Hindlimb muscle (tissue), 1 donor: ENCODE measurements at regions not wholly inside any gene's neighbourhood (a gene's known extent, or its start where the extent isn't known, plus 50 kb on each side); places are given as distances from the start of the nearest gene placed in this dataset.

ENCODE experiments used
- DNase-seq: peaks from one replicate; pipeline ENCODE4 v3.0.0-alpha.2; 2013

DNA sequence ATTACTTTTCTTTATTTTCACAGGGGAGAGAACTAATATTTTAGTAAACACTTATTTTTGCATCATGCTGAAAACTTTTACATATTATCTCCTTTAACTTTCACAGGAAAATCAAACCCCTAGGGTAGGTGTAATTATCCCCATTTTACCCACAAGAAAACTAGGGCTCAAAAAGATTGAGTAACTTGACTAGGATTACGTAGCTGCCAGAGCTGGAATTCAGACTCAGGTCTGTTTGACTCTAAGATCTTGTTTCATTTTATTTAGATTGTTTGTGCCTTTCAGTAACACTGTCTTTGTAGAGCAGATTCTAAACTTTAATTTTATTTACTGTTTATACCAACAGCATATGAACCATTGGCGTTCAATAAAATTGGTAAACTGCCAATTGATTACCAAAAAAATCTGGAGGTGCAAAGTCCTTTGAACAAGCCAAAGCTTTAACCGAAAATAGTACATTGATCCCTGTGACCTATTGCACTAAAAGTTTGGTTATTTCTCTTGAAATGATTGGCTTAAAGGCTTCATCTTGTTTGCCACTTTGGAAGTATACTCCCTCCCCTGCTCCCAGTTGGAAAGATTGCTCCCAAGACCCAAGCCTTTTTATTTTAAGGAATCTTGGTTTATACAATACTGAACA lies 71.0 kb upstream of the WDR26 start:
- DNase-seq: no peak

DNA sequence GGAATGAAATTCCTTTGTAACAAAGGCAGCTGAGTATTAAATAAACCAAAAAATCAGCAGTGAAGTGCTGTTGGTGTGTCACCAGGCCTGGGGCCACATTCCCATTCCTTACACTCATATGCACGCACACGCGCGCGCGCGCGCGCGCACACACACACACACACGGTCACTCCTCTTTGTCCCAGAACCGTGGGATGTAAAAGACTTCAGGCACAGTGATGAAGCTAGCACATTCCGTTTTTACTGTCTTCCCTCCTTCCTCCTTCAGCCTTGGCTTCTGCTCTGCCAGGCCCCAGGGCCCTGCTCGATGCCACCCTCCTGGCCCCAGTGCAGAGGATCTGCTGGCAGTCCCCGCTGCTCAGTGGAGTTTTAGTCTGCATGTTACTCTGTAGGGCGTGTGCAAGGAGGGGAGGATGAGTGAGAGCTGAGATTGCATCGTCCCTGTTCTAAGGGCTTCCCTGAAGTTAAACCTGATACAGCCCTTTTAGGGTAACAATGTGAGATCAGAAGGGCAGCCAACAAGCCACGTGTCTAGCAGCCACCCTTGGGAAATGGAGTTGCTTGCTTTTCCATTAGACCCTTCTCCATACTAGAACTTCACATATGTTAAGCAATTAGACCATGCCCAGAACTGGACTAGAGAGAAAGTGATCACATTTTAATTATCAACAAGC lies 71.7 kb upstream of the WDR26 start:
- DNase-seq: no peak

DNA sequence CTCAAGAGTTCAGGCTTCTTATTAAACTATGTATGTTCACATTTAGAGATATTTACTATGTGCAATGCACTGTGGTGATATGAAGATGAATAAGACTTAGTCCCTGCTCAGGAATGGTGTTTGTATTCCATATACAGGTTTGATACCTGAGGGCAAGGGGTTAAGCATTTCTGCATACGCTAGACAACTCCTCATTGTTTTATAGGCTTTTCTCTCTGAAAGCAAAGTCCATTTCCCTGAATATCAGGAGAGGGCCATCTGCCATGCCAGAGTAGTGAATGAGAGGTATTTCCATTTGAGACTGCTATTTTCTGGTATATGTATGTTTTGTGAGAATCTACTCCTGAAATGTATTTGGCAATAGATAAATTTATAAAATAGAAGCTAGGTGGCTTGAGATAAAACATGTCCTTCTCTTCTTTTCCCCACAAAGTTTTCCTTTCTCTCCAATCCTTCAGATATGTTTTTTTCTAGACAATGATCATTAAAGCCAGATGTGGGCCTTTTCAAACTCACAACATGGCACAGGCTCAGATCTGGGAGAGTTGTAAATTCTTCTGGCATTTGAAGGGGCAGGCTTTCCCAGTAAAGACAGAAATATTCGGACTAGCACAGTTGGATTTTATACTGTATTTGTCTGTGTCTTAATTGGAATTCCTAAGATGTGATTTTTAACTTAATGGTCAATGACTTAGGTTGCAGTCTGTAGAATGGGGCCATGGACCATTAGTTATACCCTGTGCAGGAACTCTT lies 73.3 kb upstream of the WDR26 start:
- no peak for DNase-seq

DNA sequence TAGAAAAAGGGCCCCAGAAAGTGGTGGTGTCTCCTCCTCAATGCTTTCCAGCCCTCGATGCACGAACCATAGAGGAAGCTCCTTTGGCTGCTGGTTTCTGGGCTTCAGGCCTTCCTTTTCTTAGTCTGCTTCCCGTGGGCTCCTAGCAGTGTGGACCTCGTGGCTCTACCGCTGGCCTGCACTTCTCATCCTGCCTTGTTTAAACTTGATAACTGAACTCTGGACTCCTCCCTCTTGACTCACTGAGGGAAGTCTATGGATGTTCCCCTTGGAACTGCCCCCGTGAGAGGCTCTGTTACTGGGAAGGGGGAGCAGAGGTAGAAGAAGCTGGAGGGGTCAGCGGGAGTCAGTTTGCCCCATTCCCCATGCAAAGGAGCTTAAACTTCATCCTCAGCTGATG lies 75.3 kb upstream of the WDR26 start:
- no peak for DNase-seq

DNA sequence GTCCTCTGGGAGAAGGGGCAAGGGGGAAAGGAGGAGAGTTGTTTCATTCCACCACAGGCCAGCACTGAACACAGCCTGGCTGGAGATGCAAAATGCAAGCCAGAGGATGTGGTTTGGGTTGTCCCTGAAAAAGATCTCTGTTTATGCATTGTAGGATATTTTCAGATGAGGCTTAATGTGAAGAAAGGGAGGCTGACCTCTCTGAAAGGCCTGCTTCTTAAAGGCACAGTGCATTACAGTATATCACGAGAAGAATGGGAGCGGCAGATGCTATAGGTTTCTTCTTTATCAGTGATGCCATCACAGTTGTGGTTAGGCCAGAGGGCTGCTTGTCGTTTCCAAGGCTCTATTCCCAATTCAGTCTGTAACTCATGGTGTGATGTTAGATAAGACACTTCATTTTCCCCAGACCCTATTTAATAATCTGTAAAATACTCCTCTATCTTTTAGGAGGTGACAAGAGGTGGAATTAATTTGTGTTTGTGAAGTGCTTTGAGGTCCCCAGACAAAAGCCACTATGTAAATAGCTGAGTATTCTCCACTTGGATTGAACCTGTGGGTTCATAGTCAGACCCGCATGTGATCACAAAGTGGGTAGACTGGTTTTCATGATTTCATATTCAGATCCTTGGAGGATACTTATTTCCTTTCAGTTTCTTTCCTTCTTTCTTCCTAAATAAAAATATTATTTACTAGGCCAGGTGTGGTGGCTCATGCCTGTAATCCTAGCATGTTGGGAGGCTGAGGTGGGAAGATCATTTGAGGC lies 76.5 kb upstream of the WDR26 start:
- no peak for DNase-seq

DNA sequence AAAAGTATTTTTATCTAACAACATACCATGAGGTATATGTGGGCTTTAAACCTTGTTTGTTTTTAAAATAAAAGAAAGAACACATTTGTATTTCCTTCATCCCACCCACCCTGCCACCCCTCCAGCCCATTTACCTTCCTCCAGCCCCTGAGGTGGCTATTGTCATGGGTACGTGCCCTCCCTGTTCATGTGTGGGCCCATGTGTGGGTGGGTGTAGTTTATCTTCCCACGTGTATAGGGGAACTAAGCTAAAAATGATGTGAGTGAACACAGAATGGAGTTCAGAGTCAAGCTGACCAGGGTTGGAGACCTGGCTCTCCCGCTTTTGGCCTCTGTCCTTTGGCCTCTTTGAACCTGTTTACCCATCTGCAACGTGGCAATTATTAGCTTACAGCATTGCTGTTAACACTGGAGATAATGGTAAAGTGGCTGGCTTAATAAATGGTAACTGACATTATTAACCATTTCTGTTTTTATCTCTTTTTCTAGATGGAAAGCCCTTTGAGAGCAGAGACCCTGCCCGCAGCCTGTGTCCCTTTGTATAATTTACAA lies 78.1 kb upstream of the WDR26 start:
- DNase-seq: no peak

DNA sequence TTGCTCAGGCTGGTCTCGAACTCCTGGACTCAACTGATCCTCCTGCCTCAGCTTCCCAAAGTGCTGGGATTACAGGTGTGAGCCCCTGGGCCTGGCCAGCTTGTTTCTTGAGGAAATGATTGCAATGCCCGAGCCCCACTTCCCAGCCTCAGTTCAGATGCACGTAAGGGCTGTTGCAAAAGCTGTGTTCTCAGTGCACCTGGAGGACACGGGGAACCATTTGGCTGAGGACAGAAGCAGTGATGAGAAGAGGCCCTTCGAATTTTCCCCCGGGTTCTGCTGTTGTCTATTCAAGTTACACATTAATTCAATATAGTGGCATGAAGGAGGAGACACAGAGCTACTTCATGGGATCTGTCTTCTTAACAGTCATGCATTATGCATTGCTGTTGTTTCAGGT lies 78.8 kb upstream of the WDR26 start:
- DNase-seq: no peak

DNA sequence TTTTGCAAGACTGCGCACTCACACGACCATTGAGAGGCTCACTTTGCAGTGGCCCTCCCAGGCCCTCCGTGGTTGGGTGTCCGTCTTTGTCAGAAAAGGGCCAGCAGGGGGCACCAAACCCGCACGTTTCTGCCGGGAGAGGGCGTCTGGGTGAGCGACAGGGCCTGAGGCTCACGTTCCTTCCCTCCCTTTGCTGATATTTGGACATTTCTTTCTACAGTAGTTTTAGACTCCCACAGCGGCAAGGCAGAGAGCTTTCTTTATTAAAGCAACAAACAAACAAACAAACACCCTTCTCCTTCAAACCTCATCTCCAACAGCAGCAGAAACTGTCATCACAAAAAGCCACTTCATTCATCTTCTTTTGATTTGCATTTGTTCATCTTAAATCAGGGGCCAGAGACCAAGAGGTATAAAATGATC lies 79.2 kb upstream of the WDR26 start:
- DNase-seq: peak; percentile 76

DNA sequence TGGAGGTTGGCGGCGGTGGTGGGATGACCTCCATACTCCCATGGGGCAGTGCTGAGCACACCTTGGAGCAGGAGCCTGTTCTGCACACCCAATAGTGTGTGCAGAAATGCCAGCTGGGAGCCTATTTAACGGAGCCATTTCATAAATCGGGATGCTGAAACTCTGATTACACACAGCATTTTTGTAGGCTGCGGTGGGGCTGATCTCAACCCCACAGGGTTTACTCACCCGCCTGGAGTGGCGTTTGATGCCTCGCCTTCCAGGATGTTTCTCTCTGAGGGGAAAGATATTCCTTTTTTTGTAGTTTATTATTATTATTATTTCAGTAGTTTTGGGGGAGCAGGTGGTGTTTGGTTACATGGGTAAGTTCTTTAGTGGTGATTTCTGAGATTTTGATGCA lies 82.6 kb upstream of the WDR26 start:
- no peak for DNase-seq

DNA sequence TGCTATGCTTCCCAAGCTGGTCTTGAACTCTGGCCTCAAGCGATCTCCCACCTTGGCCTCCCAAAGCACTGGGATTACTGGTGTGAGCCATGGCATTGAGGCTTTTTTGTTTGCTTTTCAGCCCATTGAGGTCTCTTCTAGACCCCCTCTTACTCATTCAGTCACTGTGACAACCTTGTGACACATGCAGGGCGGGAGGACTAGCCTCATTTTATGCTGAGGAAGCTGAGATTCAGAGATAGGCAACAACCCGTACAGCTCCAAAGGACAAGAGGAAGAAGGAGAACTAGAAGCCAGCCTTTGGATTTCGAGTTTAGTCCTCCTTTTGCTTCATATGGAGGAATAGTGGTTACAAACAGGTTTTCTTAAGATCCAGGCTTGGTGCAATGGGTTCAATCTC lies 83.9 kb upstream of the WDR26 start:
- no peak for DNase-seq

DNA sequence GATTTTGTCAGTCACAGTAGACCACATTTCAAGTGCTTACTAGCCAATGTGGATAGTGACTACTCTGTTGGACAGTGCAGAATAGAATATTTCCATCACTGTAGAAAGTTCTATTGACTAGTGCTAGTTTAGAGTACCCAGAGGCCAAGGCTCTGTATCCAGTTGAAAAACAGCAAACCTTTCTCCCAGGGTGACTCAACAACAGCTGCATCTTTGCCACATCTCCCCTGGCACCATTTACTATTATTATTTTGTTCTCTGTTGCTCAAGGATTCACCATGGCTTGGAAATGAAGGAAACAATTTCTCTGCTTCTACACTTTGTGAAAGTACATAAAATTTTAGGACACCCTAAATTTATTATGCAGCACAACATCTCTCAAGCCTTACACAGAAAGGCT lies 85.3 kb upstream of the WDR26 start:
- no peak for DNase-seq

DNA sequence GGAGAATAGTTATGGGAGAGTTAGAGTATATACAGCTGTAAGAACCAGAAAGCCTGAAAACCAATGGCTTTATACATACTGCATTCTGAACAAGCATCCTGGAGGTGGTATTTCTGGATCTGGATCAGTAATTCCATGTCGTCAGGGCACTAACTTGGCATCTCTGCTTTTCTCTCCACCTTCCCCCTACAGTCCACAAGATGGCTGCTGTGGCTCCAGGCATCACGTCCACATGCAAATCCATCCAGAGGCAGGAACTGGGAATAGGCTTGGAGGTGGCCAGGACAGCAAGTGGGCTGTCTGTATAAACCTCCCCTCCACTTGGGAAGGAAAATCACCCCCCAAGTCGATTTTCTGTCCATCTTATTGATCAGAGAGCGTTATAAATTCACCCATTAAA lies 86.2 kb upstream of the WDR26 start:
- DNase-seq: no peak

DNA sequence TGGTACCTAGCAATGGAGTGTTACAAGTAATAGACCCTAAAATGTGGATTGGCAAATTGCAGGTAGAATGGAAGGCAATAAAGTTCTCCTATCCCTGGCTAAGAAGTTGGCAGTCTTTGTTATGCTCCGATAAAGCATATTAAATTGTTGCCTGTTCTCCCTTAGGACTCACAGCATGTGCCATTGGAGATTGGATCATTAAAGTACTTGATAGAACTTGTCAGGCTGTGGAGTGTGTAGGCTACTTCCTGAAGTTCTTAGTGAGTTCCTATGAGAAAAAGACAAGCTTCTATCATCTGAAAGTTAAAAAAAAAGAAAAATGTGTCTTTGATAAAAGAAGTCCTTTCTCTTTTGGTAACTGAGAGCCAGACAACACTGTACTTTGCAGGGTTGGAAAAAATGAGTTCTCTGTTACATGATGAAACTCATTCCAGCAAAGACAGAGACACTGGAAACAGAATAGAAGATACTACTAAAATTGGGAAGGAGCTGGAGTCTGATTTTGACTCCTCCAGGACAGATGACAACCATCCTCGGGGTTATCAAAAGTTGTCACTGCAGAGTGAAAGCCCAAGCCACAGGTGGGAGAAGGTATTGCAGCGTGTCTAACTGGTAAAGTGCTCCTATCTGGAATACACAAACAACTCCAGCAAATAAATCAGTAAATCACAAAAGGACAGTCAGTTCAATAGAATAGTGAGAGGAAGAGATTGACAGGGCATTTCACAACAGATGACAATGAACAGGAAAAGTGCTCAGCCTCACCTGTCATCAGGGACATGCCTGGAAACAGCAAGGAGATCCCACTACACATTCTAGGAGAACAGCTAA lies 87.5 kb upstream of the WDR26 start:
- DNase-seq: no peak

DNA sequence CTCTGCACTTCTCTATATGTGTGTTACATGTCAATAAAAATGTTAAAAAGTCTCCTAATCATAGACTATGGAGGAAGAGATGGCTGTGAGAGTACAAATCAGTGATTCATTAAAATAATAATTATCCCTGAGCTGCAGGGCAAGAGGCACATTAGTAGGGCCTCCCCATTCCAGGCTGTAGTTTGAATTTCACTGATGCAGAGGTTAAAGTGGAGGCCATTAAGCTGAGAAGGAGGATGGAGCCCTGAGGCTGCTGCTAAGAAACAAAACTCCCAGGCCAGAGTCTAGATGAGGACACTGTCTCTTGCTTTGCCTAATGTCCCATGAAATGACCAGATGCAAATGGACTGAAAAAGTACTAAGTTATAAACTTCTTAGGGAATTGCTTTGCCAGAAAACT lies 89.1 kb upstream of the WDR26 start:
- no peak for DNase-seq

DNA sequence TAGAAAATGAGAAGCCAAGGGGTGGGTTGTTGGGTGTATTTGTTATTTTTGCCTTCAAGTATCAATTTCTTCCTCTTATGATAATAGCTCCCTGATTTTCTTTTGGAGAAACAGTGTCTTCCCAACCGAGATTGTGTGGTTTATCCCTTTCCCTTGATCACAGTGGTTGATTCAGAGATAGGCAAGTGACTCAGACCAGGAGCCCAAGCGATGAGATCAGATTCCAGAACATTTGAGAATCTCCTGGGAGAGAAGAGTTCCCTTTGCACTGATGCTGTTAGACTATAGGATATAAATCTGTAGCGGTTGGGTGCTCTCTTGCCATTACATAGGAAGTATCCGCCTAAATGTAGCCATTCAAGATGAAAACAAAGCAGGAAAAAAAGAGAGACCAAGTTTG lies 90.1 kb upstream of the WDR26 start:
- no peak for DNase-seq

DNA sequence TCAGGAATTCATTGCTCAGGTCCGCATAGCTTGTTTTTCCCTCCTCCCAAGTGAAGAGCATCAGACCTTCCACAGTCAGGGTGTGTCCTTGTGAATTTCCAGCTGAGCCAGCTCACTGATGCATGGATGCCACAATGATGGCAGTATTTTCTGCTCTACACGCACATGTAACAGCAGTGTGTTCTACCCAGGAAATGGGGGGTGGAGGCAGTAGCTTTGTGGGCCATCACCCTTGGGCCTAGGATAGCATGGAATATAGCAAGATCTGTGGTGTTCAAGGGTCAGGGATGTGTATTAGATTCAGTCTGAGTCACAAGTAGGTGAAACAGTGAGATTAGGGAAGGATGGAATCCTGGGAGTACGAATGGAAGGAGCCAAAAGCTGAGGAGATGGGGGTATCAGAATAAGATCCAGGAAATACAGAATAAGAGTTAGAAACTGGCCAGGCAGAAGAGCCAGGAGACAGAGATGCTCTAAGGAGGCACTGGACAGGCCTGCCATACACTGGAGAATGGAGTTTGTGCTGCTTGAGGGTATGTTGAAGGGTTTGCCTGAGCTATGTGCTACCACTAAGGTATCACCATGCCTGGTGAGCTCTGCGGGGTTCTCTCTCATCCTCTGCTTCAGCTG lies 90.6 kb upstream of the CNIH3 start:
- no peak for DNase-seq

DNA sequence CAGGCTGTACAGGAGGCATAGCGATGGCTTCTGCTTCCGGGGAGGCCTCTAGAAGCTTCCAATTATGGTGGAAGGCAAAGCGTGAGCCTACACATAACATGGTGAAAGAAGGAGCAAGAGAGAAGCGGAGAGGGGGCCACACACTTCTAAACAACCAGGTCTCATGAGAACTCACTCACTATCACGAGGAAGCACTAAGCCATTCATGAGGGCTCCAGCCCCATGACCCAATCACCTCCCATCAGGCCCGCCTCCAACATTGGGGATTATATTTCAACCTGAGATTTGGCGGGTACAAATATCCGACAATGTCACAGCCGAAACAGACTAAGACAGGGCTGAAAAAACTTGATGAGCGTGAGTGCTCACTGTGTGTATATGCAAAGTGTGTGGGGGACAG lies 89.3 kb upstream of the CNIH3 start:
- no peak for DNase-seq

DNA sequence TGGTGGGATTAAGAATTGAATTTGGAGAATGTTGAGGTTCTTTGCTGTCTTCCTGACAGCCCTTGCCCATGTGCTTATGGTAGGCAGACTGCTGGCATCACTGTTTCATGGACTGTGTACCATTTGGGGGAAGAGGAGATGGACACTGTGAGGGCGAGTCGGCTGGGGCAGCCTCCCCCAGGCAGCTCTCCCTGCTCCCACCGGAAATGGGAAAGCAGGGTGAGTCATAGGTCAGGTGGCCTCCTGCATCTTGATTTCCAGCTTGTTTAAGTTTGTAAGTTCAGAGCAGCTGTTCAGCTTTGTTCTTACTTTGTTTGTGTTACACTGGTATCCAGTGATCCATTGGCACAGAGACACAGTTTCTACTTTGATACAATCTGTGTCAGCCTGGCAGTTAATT lies 87.2 kb upstream of the CNIH3 start:
- DNase-seq: no peak

DNA sequence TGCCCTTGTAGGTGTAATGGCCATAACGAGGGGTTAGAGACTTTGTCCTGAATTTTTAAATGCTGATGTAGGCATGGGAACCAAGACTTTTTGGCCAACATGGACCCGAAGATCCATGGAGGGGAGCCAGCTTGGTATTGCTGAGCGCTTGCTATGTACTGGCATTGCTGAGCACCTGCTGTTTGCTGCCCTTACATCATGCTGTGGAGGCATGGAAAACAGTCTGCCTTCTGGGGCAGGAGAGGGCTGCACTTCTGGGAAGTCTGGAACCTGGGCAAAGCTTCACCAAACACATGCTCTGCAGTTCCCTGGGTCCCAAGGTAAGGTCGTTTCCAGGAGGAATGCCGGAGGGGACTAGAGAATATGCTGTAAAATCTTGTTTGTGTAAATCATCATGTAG lies 86.3 kb upstream of the CNIH3 start:
- DNase-seq: no peak

DNA sequence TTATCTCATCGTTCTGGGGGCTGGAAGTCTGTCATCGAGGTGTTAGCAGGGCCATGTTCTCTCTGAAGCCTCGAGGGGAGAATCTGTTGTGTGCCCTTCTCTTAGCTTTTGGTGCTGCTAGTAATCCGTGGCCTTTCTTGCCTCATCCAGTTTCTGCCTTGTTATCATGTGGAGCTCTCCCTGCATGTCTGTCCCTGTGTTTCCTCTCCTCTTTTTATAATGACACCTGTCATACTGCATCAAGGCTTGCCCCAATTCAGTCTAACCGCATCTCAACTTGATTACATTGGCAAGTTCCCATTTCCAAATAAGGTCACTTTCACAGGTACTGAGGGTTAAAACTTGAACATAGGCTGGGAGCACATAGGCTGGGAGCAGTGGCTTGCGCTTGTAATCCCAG lies 82.6 kb upstream of the CNIH3 start:
- no peak for DNase-seq

DNA sequence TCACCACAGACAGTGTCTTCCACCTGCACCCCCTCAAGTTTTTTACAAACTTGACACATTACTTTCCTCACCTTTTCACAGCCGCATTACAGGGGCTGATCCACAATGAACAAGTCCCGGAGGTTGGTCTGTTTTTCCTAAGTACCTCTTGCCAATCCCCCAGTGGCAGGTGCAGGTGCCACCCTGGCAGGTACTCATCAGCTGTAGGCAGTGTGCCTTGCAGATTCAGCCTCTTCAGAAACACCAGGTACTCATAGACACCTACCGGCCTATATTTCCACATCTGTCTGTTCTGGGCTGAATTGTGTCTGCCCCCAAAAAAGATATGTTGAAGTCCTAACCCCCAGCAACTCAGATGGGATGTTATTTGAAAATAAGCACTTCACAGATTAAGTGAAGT lies 81.4 kb upstream of the CNIH3 start:
- no peak for DNase-seq

DNA sequence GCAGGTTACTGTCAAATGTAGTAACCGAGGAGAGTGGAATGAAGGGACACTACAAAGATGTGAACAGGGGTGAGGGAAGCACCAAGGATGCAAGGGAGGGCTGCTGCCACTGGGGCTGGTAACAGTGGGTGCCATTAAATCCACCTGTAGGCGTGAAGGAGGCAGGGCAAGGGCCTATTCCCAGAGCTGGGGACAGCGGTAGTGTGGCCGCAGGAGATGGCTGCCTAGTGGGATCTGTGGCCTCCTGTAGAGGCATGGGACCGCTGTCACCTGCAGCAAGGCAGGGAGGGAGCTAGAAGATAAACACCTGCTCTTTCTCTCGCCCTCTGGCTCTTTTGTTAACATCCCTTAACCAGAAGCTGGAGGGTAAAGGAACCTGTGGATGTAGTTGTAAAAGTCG lies 80.5 kb upstream of the CNIH3 start:
- no peak for DNase-seq
